ENCODE measurements at regions not wholly inside any gene's neighbourhood (a gene's known extent, or its start where the extent isn't known, plus 50 kb on each side); places are given as distances from the start of the nearest gene placed in this dataset.

GRCh38 chr9:4415281-4415680 lies 75.0 kb upstream of the SLC1A1 start (continued):
- TF ChIP-seq, protein P1, sequence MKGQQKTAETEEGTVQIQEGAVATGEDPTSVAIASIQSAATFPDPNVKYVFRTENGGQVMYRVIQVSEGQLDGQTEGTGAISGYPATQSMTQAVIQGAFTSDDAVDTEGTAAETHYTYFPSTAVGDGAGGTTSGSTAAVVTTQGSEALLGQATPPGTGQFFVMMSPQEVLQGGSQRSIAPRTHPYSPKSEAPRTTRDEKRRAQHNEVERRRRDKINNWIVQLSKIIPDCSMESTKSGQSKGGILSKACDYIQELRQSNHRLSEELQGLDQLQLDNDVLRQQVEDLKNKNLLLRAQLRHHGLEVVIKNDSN (IDR thresholded peaks at IDR 0.05; ENCODE audit: borderline replicate concordance, extremely low read length, insufficient read depth, low read depth, low read length) = no peak
- TF ChIP-seq CBX5 (IDR thresholded peaks at IDR 0.05; ENCODE audit: low read depth) = no peak

GRCh38 chr9:4413856-4414255 lies 76.4 kb upstream of the SLC1A1 start:
- intact Hi-C loops (cut with micrococcal nuclease; ENCODE audit: unreplicated experiment) = no loop called here
- RAD21 ChIA-PET (ENCODE audit: unreplicated experiment) = no interaction called here
- Histone ChIP-seq H3K27me3 (replicated peaks in 1 of 2; ENCODE audit: control insufficient read depth in 2 of 2, insufficient read depth in 2 of 2, low read length in 1 of 2) (no peaks in the 10 kb centered on the region), H3K9me3 (replicated peaks; ENCODE audit: control insufficient read depth, insufficient read depth, low read length) (no peaks in the 10 kb centered on the region), H3K4me2 (ENCODE audit: control insufficient read depth, insufficient read depth) (no peak overlapping the region), H3K9ac (ENCODE audit: control insufficient read depth, insufficient read depth, low read length) (no peak overlapping the region), H3K4me1 (ENCODE audit: control insufficient read depth, insufficient read depth, low read length) (no peaks in the 10 kb centered on the region), H3K79me2 (ENCODE audit: control insufficient read depth, insufficient read depth, low read length) (no peaks in the 10 kb centered on the region), H3K4me3 (no peak overlapping the region), H4K20me1 (ENCODE audit: control insufficient read depth, insufficient read depth) (no peaks in the 10 kb centered on the region), H3K27ac (ENCODE audit: control insufficient read depth, insufficient read depth) (no peak overlapping the region), H3K36me3 (ENCODE audit: control insufficient read depth in 2 of 2, insufficient read depth in 2 of 2, low read length in 1 of 2) (no peaks in the 10 kb centered on the region), H2AFZ (ENCODE audit: control insufficient read depth, low read depth, low read length) (no peak overlapping the region)
- POLR2A ChIA-PET = no interaction called here
- CTCF ChIA-PET = interaction anchor here (0.6 to 2.0 kb wide), 2 partner anchors 13 to 39 kb away, joined by 3 to 5 read pairs; no protein-coding TSS in a partner anchor
- SMC1A ChIA-PET (ENCODE audit: uncharacterized antibody, unreplicated experiment) = interaction anchor here (1.4 kb wide), 1 partner anchor 10 kb away, joined by 4 read pairs; no protein-coding TSS in a partner anchor
- ATAC-seq (no peak), FAIRE-seq (no peak), DNase-seq (ENCODE audit: low read depth, low spot score) (no peak)
- no TSS peak for BruUV-seq (replicated peaks)
- in situ Hi-C loops (cut with MboI) = no loop called here
- 0% methylated on average over 1 of the region's 1 CpG for WGBS (ENCODE audit: insufficient coverage, insufficient replicate concordance, low lambda C conversion rate, missing lambda C conversion rate)
- TF ChIP-seq MTA2 (IDR thresholded peaks at IDR 0.05; ENCODE audit: low read depth) = no peak

DNA sequence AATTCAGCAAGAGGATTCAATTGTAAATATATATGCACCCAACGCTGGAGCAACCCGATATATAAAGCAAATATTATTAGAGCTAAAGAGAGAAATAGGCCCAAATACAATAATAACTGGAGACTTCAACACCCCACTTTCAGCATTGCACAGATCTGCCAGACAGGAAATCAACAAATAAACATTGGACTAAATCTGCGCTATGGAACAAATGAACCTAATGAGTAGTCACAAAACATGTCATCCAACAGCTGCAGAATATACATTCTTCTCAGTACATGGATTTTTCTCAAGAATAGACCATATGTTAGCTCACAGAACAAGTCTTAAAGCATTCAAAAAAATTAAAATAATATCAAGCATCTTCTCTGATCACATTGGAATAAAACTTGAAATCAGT lies 86.1 kb upstream of the SLC1A1 start:
- intact Hi-C loops (cut with micrococcal nuclease; ENCODE audit: unreplicated experiment) (no loop called here), in situ Hi-C loops (cut with MboI) (no loop called here)
- no peaks in the 10 kb centered on the region for H3K27me3 ChIP-seq (replicated peaks in 1 of 2; ENCODE audit: control insufficient read depth in 2 of 2, insufficient read depth in 2 of 2, low read length in 1 of 2)
- no peaks in the 10 kb centered on the region for H3K79me2 ChIP-seq (ENCODE audit: control insufficient read depth, insufficient read depth, low read length)
- H3K9me3 ChIP-seq (replicated peaks; ENCODE audit: control insufficient read depth, insufficient read depth, low read length) = peaks cover 5% of the 10 kb centered on the region; the same call in 2 of the 3 replicates
- no peak for ATAC-seq
- WGBS (ENCODE audit: insufficient coverage, insufficient replicate concordance, low lambda C conversion rate, missing lambda C conversion rate) = 100% methylated on average over 2 of the region's 3 CpGs
- no peaks in the 10 kb centered on the region for H4K20me1 ChIP-seq (ENCODE audit: control insufficient read depth, insufficient read depth)
- TF ChIP-seq ZNF687 (IDR thresholded peaks at IDR 0.05) (no peak), EGR1 (IDR thresholded peaks at IDR 0.05; ENCODE audit: borderline replicate concordance in 1 of 2, low read depth in 2 of 2, low read length in 2 of 2) (no peak), CBX3 (IDR thresholded peaks at IDR 0.05; ENCODE audit: borderline replicate concordance, low read depth) (no peak)
- peak; percentile 56 for FAIRE-seq
- BruUV-seq (replicated peaks) = no TSS peak
- no peak overlapping the region for H3K4me2 ChIP-seq (ENCODE audit: control insufficient read depth, insufficient read depth)
- H2AFZ ChIP-seq (ENCODE audit: control insufficient read depth, low read depth, low read length) = no peak overlapping the region
- H3K4me3 ChIP-seq = no peak overlapping the region
- ChIA-PET SMC1A (ENCODE audit: uncharacterized antibody, unreplicated experiment) (interaction anchor here (1.0 to 1.5 kb wide), 3 partner anchors 9 to 189 kb away, joined by 3 to 4 read pairs (median 3); no protein-coding TSS in a partner anchor), POLR2A (no interaction called here), CTCF (interaction anchor here (1.1 kb wide), 1 partner anchor 37 kb away, joined by 4 read pairs; no protein-coding TSS in a partner anchor), RAD21 (ENCODE audit: unreplicated experiment) (no interaction called here)
- H3K36me3 ChIP-seq (ENCODE audit: control insufficient read depth in 2 of 2, insufficient read depth in 2 of 2, low read length in 1 of 2) = no peaks in the 10 kb centered on the region
- H3K9ac ChIP-seq (ENCODE audit: control insufficient read depth, insufficient read depth, low read length) = no peak overlapping the region
- DNase-seq (ENCODE audit: low read depth, low spot score) = no peak
- H3K27ac ChIP-seq (ENCODE audit: control insufficient read depth, insufficient read depth) = no peak overlapping the region
- no peaks in the 10 kb centered on the region for H3K4me1 ChIP-seq (ENCODE audit: control insufficient read depth, insufficient read depth, low read length)
